OCI-LY1 (cell line): ENCODE measurements at regions not wholly inside any gene's neighbourhood (a gene's known extent, or its start where the extent isn't known, plus 50 kb on each side); places are given as distances from the start of the nearest gene placed in this dataset.

ENCODE experiments used
- H2AFZ ChIP-seq: fragments of 200-600 bp; sonication (generic), shearing (Covaris generic); 2 replicates; pipeline ENCODE4 v1.6.0; 2014; ENCODE audit warnings: antibody characterized with exemption, mild to moderate bottlenecking, low read length
- H3F3A ChIP-seq: fragments of 200-600 bp; sonication (generic), shearing (Covaris generic); 2 replicates; pipeline ENCODE4 v1.6.0; 2014; ENCODE audit warnings: mild to moderate bottlenecking, antibody characterized with exemption, low read length, moderate library complexity; ENCODE audit not compliant: insufficient read depth
- H3K27ac ChIP-seq: fragments of 200-600 bp; sonication (generic); 2 replicates; pipeline ENCODE4 v1.5.1; 2014; ENCODE audit warnings: low read length, mixed run types, mild to moderate bottlenecking, low read depth; ENCODE audit not compliant: poor library complexity, severe bottlenecking
- H3K27me3 ChIP-seq: fragments of 200-600 bp; sonication (generic); 2 replicates; pipeline ENCODE4 v1.6.0; 2014; ENCODE audit warnings: antibody characterized with exemption, mild to moderate bottlenecking, low read length, moderate library complexity; ENCODE audit not compliant: insufficient read depth
- H3K36me3 ChIP-seq: fragments of 200-600 bp; sonication (generic); 2 replicates; pipeline ENCODE4 v1.6.1; 2014; ENCODE audit warnings: mild to moderate bottlenecking, antibody characterized with exemption, low read length, moderate library complexity, mixed read lengths; ENCODE audit not compliant: insufficient read depth
- H3K4me1 ChIP-seq: fragments of 200-600 bp; sonication (generic); 2 replicates; pipeline ENCODE4 v1.5.1; 2014; ENCODE audit warnings: mild to moderate bottlenecking, low read length, moderate library complexity; ENCODE audit not compliant: insufficient read depth, severe bottlenecking
- H3K4me2 ChIP-seq: fragments of 200-600 bp; sonication (generic), shearing (Covaris generic); 2 replicates; pipeline ENCODE4 v1.6.1; 2014; ENCODE audit warnings: low read length
- H3K4me3 ChIP-seq: fragments of 200-600 bp; sonication (generic); 2 replicates; pipeline ENCODE4 v1.5.1; 2014; ENCODE audit warnings: low read length, low read depth, mild to moderate bottlenecking, mixed read lengths; ENCODE audit not compliant: poor library complexity, severe bottlenecking
- H3K79me2 ChIP-seq: fragments of 200-600 bp; shearing (Covaris generic); 2 replicates; pipeline ENCODE4 v1.6.1; 2016; ENCODE audit warnings: mixed run types, low read length, mixed read lengths; ENCODE audit not compliant: insufficient read depth
- H3K9ac ChIP-seq: fragments of 200-600 bp; sonication (generic), shearing (Covaris generic); 2 replicates; pipeline ENCODE4 v1.6.1; 2014; ENCODE audit warnings: mild to moderate bottlenecking, low read length, mixed read lengths
- H3K9me2 ChIP-seq: fragments of 200-600 bp; sonication (generic), shearing (Covaris generic); 2 replicates; pipeline ENCODE4 v1.6.1; 2014; ENCODE audit warnings: low read depth, mild to moderate bottlenecking, low read length, mixed read lengths
- H3K9me3 ChIP-seq: fragments of 200-600 bp; shearing (Covaris generic); 2 replicates; pipeline ENCODE4 v1.6.1; 2014; ENCODE audit warnings: low read length, mixed read lengths
- H4K20me1 ChIP-seq: fragments of 200-600 bp; sonication (generic), shearing (Covaris generic); 2 replicates; pipeline ENCODE4 v1.6.0; 2016; ENCODE audit warnings: mild to moderate bottlenecking, low read length; ENCODE audit not compliant: insufficient read depth
- CTCF ChIP-seq: fragments of 200-600 bp; sonication (generic), shearing (Covaris generic); IDR thresholded peaks from 2 replicates; pipeline ENCODE4 v1.5.1; 2017; ENCODE audit warnings: mild to moderate bottlenecking, antibody characterized with exemption, low read length, moderate library complexity, mixed read lengths
- EZH2 ChIP-seq: fragments of 200-600 bp; sonication (generic), shearing (Covaris generic); IDR thresholded peaks from 2 replicates; pipeline ENCODE4 v1.8.0; 2017; ENCODE audit warnings: borderline replicate concordance, mixed run types, mild to moderate bottlenecking, antibody characterized with exemption, low read length, moderate library complexity, mixed read lengths

- H3K9ac ChIP-seq: no peak overlapping the region
- H3K36me3 ChIP-seq: no peaks in the 10 kb centered on the region
- no peak overlapping the region for H3K27ac ChIP-seq
- no peaks in the 10 kb centered on the region for H4K20me1 ChIP-seq
- H3K9me3 ChIP-seq: no peaks in the 10 kb centered on the region
- no peak overlapping the region for H2AFZ ChIP-seq
- H3F3A ChIP-seq: no peaks in the 10 kb centered on the region
- no peaks in the 10 kb centered on the region for H3K9me2 ChIP-seq
- no peaks in the 10 kb centered on the region for H3K79me2 ChIP-seq
- no peaks in the 10 kb centered on the region; the same call in 1 of the 2 replicates for H3K27me3 ChIP-seq
- TF ChIP-seq CTCF (no peak), EZH2 (no peak)
- no peak overlapping the region for H3K4me2 ChIP-seq
- H3K4me3 ChIP-seq: no peak overlapping the region
- H3K4me1 ChIP-seq: no peaks in the 10 kb centered on the region
Measured at GRCh38 chr10:131585761-131586160, 274.2 kb upstream of the TCERG1L start.

GRCh38 chr10:131586958-131587357, 275.4 kb upstream of the TCERG1L start:
- Histone ChIP-seq H3K36me3 (no peaks in the 10 kb centered on the region), H3F3A (no peaks in the 10 kb centered on the region), H2AFZ (no peak overlapping the region), H3K9ac (no peak overlapping the region), H3K4me2 (no peak overlapping the region), H4K20me1 (no peaks in the 10 kb centered on the region), H3K79me2 (no peaks in the 10 kb centered on the region), H3K9me3 (no peaks in the 10 kb centered on the region), H3K4me1 (no peaks in the 10 kb centered on the region), H3K4me3 (no peak overlapping the region), H3K27ac (no peak overlapping the region), H3K9me2 (no peaks in the 10 kb centered on the region), H3K27me3 (no peaks in the 10 kb centered on the region)
- no peak for TF ChIP-seq CTCF
- TF ChIP-seq EZH2: no peak

- Histone ChIP-seq H3K79me2 (no peaks in the 10 kb centered on the region), H3K9me2 (no peaks in the 10 kb centered on the region), H3K9ac (no peak overlapping the region), H3K4me3 (no peak overlapping the region), H3F3A (no peaks in the 10 kb centered on the region), H3K4me1 (no peaks in the 10 kb centered on the region), H3K9me3 (no peaks in the 10 kb centered on the region), H2AFZ (no peak overlapping the region), H4K20me1 (no peaks in the 10 kb centered on the region), H3K4me2 (no peak overlapping the region), H3K27ac (no peak overlapping the region), H3K36me3 (no peaks in the 10 kb centered on the region), H3K27me3 (no peaks in the 10 kb centered on the region)
- TF ChIP-seq EZH2 (no peak), CTCF (no peak)
Measured at GRCh38 chr10:131587976-131588680, 276.6 kb upstream of the TCERG1L start.
